Peyer's patch (tissue), 4 donors: ENCODE measurements at regions not wholly inside any gene's neighbourhood (a gene's known extent, or its start where the extent isn't known, plus 50 kb on each side); places are given as distances from the start of the nearest gene placed in this dataset.

Source experiments
- DNase-seq, 3 donors: peaks; one replicate each; pipeline ENCODE4 v3.0.0-alpha.2; 2017 to 2019
- H3K27ac ChIP-seq, 4 donors: fragments of 200-600 bp; sonication (generic); one replicate each; pipeline ENCODE4 v1.5.1; 2016 to 2019
- H3K27me3 ChIP-seq, 2 donors: fragments of 200-600 bp; sonication (generic); one replicate each; pipeline ENCODE4 v1.5.1; 2019
- H3K36me3 ChIP-seq, 3 donors: fragments of 200-600 bp; sonication (generic); one replicate each; pipeline ENCODE4 v1.5.1; 2016 to 2019
- H3K4me1 ChIP-seq, 4 donors: fragments of 200-600 bp; sonication (generic); one replicate each; pipeline ENCODE4 v1.5.1; 2016 to 2019
- H3K4me3 ChIP-seq, 4 donors: fragments of 200-600 bp; sonication (generic); 1 replicate in 3 of 4; 2 replicates in 1 of 4; pipeline ENCODE4 v1.5.1; 2016 to 2019; ENCODE audit warnings: mild to moderate bottlenecking in 1 of 4
- H3K9me3 ChIP-seq, 4 donors: fragments of 200-600 bp; sonication (generic); one replicate each; pipeline ENCODE4 v1.5.1; 2016 to 2019; ENCODE audit warnings: mild to moderate bottlenecking in 1 of 4
- CTCF ChIP-seq, 6 experiments: fragments of 450-650 bp in 4 of 6; fragments of 200-600 bp in 2 of 6; sonication (generic) in 1 of 6; IDR thresholded peaks; one replicate each; pipeline ENCODE4 v1.5.1; 2017 to 2019; ENCODE audit warnings: antibody characterized with exemption in 6 of 6, mild to moderate bottlenecking in 3 of 6, moderate library complexity in 1 of 6
- POLR2A ChIP-seq, 2 donors: fragments of 450-650 bp; IDR thresholded peaks; one replicate each; pipeline ENCODE4 v1.5.1; 2017; ENCODE audit warnings: antibody characterized with exemption in 2 of 2, mild to moderate bottlenecking in 2 of 2, moderate library complexity in 2 of 2

GRCh38 chr4:152153476-152154270 is 382.2 kb downstream of the FBXW7 start:
- no peak for DNase-seq
- no peaks in the 10 kb centered on the region for H3K36me3 ChIP-seq
- no peaks in the 10 kb centered on the region for H3K9me3 ChIP-seq
- H3K4me1 ChIP-seq: no peaks in the 10 kb centered on the region
- H3K27me3 ChIP-seq: no peaks in the 10 kb centered on the region
- no peak for TF ChIP-seq CTCF (IDR thresholded peaks at IDR 0.05)
- no peak for TF ChIP-seq POLR2A (IDR thresholded peaks at IDR 0.05)
- no peak overlapping the region for H3K4me3 ChIP-seq
- H3K27ac ChIP-seq: no peak overlapping the region

GRCh38 chr4:152150214-152150613 is 385.7 kb downstream of the FBXW7 start:
- no peak for DNase-seq
- no peak overlapping the region for H3K27ac ChIP-seq
- TF ChIP-seq POLR2A (IDR thresholded peaks at IDR 0.05) (no peak), CTCF (IDR thresholded peaks at IDR 0.05) (no peak)
- no peaks in the 10 kb centered on the region for H3K36me3 ChIP-seq
- H3K9me3 ChIP-seq: peaks cover 0 to 9% (median 3%) of the 10 kb centered on the region in 4 donors
- H3K27me3 ChIP-seq: no peaks in the 10 kb centered on the region
- H3K4me3 ChIP-seq: no peak overlapping the region
- H3K4me1 ChIP-seq: no peaks in the 10 kb centered on the region

GRCh38 chr4:152149745-152150144 is 386.1 kb downstream of the FBXW7 start:
- no peak for DNase-seq
- no peak for TF ChIP-seq CTCF (IDR thresholded peaks at IDR 0.05)
- TF ChIP-seq POLR2A (IDR thresholded peaks at IDR 0.05): no peak
- no peak overlapping the region for H3K27ac ChIP-seq
- no peak overlapping the region for H3K4me3 ChIP-seq
- no peaks in the 10 kb centered on the region for H3K36me3 ChIP-seq
- peaks cover 0 to 12% (median 4%) of the 10 kb centered on the region in 4 donors for H3K9me3 ChIP-seq
- no peaks in the 10 kb centered on the region for H3K4me1 ChIP-seq
- H3K27me3 ChIP-seq: no peaks in the 10 kb centered on the region

- DNase-seq: no peak
- H3K27ac ChIP-seq: no peak overlapping the region
- no peaks in the 10 kb centered on the region for H3K4me1 ChIP-seq
- no peaks in the 10 kb centered on the region for H3K36me3 ChIP-seq
- H3K27me3 ChIP-seq: no peaks in the 10 kb centered on the region
- no peak overlapping the region for H3K4me3 ChIP-seq
- TF ChIP-seq POLR2A (IDR thresholded peaks at IDR 0.05) (no peak), CTCF (IDR thresholded peaks at IDR 0.05) (no peak)
- H3K9me3 ChIP-seq: peaks cover 0 to 12% (median 4%) of the 10 kb centered on the region in 4 donors
These were observed 387.2 kb upstream of the GATB start for GRCh38 chr4:152148057-152148456.

- Histone ChIP-seq H3K27ac (no peak overlapping the region), H3K9me3 (peaks cover 0 to 12% (median 4%) of the 10 kb centered on the region in 4 donors), H3K4me1 (no peaks in the 10 kb centered on the region), H3K27me3 (no peaks in the 10 kb centered on the region), H3K36me3 (no peaks in the 10 kb centered on the region), H3K4me3 (no peak overlapping the region)
- TF ChIP-seq CTCF (IDR thresholded peaks at IDR 0.05): no peak
- TF ChIP-seq POLR2A (IDR thresholded peaks at IDR 0.05): no peak
- DNase-seq: no peak
These were observed 385.4 kb upstream of the GATB start for GRCh38 chr4:152146244-152146643.
